ENCODE measurements at regions not wholly inside any gene's neighbourhood (a gene's known extent, or its start where the extent isn't known, plus 50 kb on each side); places are given as distances from the start of the nearest gene placed in this dataset.
"Not testable (repeated sequence)": the region's sequence is repeated elsewhere in the genome, so short reads cannot be mapped to it uniquely, and the experiment has no call there.

- no peak for DNase-seq (ENCODE audit: low spot score)
- no peak for TF ChIP-seq CTCF (IDR thresholded peaks at IDR 0.05; ENCODE audit: extremely low read depth, missing control alignments)
Observed at GRCh38 chr5:91245871-91246270, 137.2 kb downstream of the ARRDC3 start.

- no peak for TF ChIP-seq CTCF (IDR thresholded peaks at IDR 0.05; ENCODE audit: extremely low read depth, missing control alignments)
Observed at GRCh38 chr5:91245074-91245452, 138.1 kb downstream of the ARRDC3 start.

GRCh38 chr5:91244380-91245073 lies 138.6 kb downstream of the ARRDC3 start:
- TF ChIP-seq CTCF (IDR thresholded peaks at IDR 0.05; ENCODE audit: extremely low read depth, missing control alignments) = no peak
- no peak for DNase-seq (ENCODE audit: low spot score)

More at GRCh38 chr5:91245074-91245452, 138.1 kb downstream of the ARRDC3 start:
- DNase-seq (ENCODE audit: low spot score) = no peak

- no peak for TF ChIP-seq CTCF (IDR thresholded peaks at IDR 0.05; ENCODE audit: extremely low read depth, missing control alignments)
- no peak for DNase-seq (ENCODE audit: low spot score)
Observed at GRCh38 chr5:91243852-91244251, 139.3 kb downstream of the ARRDC3 start.

GRCh38 chr5:91243286-91243685 lies 139.8 kb downstream of the ARRDC3 start:
- DNase-seq (ENCODE audit: low spot score) = no peak

GRCh38 chr5:91241460-91241859 lies 141.7 kb downstream of the ARRDC3 start:
- DNase-seq (ENCODE audit: low spot score) = not testable (repeated sequence)

More at GRCh38 chr5:91243286-91243685, 139.8 kb downstream of the ARRDC3 start:
- TF ChIP-seq CTCF (IDR thresholded peaks at IDR 0.05; ENCODE audit: extremely low read depth, missing control alignments) = no peak

- no peak for TF ChIP-seq CTCF (IDR thresholded peaks at IDR 0.05; ENCODE audit: extremely low read depth, missing control alignments)
- no peak for DNase-seq (ENCODE audit: low spot score)
Observed at GRCh38 chr5:91240175-91240574, 142.9 kb downstream of the ARRDC3 start.

- TF ChIP-seq CTCF (IDR thresholded peaks at IDR 0.05; ENCODE audit: extremely low read depth, missing control alignments) = no peak
- no peak for DNase-seq (ENCODE audit: low spot score)
Observed at GRCh38 chr5:91235271-91235694, 147.8 kb downstream of the ARRDC3 start.
